H9 (cell line): ENCODE measurements at regions not wholly inside any gene's neighbourhood (a gene's known extent, or its start where the extent isn't known, plus 50 kb on each side); places are given as distances from the start of the nearest gene placed in this dataset.

Experiments used
- DNase-seq: peaks from one replicate; pipeline ENCODE4 v3.0.0-alpha.2; 2017
- H2AFZ ChIP-seq: one replicate; pipeline ENCODE4 v1.6.1; 2013; ENCODE audit warnings: mild to moderate bottlenecking, low read length, control low read depth, moderate library complexity
- H2AK5ac ChIP-seq: 2 replicates; pipeline ENCODE4 v1.6.1; 2013; ENCODE audit warnings: low read length, control low read depth, mixed read lengths; ENCODE audit not compliant: insufficient read length
- H2BK120ac ChIP-seq: one replicate; pipeline ENCODE4 v1.6.1; 2013; ENCODE audit warnings: low read depth, mild to moderate bottlenecking, low read length, control low read depth, inconsistent platforms; ENCODE audit not compliant: poor library complexity, severe bottlenecking
- H2BK12ac ChIP-seq: 2 replicates; pipeline ENCODE4 v1.6.1; 2013; ENCODE audit warnings: low read length, control low read depth, mixed read lengths, low read depth; ENCODE audit not compliant: insufficient read length
- H2BK15ac ChIP-seq: 2 replicates; pipeline ENCODE4 v1.6.1; 2013; ENCODE audit warnings: low read depth, low read length, control low read depth
- H2BK20ac ChIP-seq: one replicate; pipeline ENCODE4 v1.6.1; 2013; ENCODE audit warnings: low read depth, mild to moderate bottlenecking, low read length, control low read depth, inconsistent platforms; ENCODE audit not compliant: poor library complexity, severe bottlenecking
- H2BK5ac ChIP-seq: 2 replicates; pipeline ENCODE4 v1.6.1; 2013; ENCODE audit warnings: low read length, control low read depth, mixed read lengths; ENCODE audit not compliant: insufficient read length
- H3K14ac ChIP-seq: 2 replicates; pipeline ENCODE4 v1.6.1; 2013; ENCODE audit warnings: low read length, control low read depth; ENCODE audit not compliant: insufficient read depth
- H3K18ac ChIP-seq: 2 replicates; pipeline ENCODE4 v1.6.1; 2013; ENCODE audit warnings: low read depth, mild to moderate bottlenecking, mixed read lengths, low read length, control low read depth; ENCODE audit not compliant: insufficient read length
- H3K23ac ChIP-seq: 2 replicates; pipeline ENCODE4 v1.6.1; 2013; ENCODE audit warnings: low read length, control low read depth, mixed read lengths, low read depth; ENCODE audit not compliant: insufficient read length
- H3K23me2 ChIP-seq: 2 replicates; pipeline ENCODE4 v1.6.1; 2013; ENCODE audit warnings: low read depth, mild to moderate bottlenecking, mixed read lengths, low read length, control low read depth; ENCODE audit not compliant: insufficient read length, poor library complexity, severe bottlenecking
- H3K27ac ChIP-seq: 2 replicates; pipeline ENCODE4 v1.5.1; 2013; ENCODE audit warnings: low read length, control low read depth, mixed read lengths, low read depth; ENCODE audit not compliant: insufficient read length
- H3K27me3 ChIP-seq: 2 replicates; pipeline ENCODE4 v1.6.1; 2013; ENCODE audit warnings: low read length, control low read depth, inconsistent platforms; ENCODE audit not compliant: insufficient read depth
- H3K4ac ChIP-seq: 2 replicates; pipeline ENCODE4 v1.6.1; 2013; ENCODE audit warnings: low read depth, mild to moderate bottlenecking, control low read depth, inconsistent platforms, low read length, moderate library complexity
- H3K4me1 ChIP-seq: 2 replicates; pipeline ENCODE4 v1.6.1; 2013; ENCODE audit warnings: low read length, control low read depth, inconsistent platforms; ENCODE audit not compliant: insufficient read depth
- H3K4me2 ChIP-seq: 2 replicates; pipeline ENCODE4 v1.6.1; 2013; ENCODE audit warnings: low read length, control low read depth, mixed read lengths; ENCODE audit not compliant: insufficient read length, insufficient read depth
- H3K56ac ChIP-seq: 2 replicates; pipeline ENCODE4 v1.6.1; 2013; ENCODE audit warnings: low read depth, mild to moderate bottlenecking, mixed read lengths, low read length, control low read depth; ENCODE audit not compliant: insufficient read length
- H3K79me1 ChIP-seq: 2 replicates; pipeline ENCODE4 v1.6.1; 2013; ENCODE audit warnings: low read depth, mild to moderate bottlenecking, moderate library complexity, low read length, control low read depth, inconsistent platforms; ENCODE audit not compliant: insufficient read depth, poor library complexity, severe bottlenecking
- H3K79me2 ChIP-seq: 2 replicates; pipeline ENCODE4 v1.6.1; 2013; ENCODE audit warnings: low read length, control low read depth, inconsistent platforms; ENCODE audit not compliant: insufficient read depth
- H3K9ac ChIP-seq: 2 replicates; pipeline ENCODE4 v1.6.1; 2013; ENCODE audit warnings: low read length, control low read depth, mixed read lengths; ENCODE audit not compliant: insufficient read length; ENCODE audit errors: extremely low read depth
- H3K9me3 ChIP-seq: one replicate; pipeline ENCODE4 v1.6.1; 2013; ENCODE audit warnings: low read depth, low read length, inconsistent platforms; ENCODE audit not compliant: control insufficient read depth
- H3T11ph ChIP-seq: one replicate; pipeline ENCODE4 v1.6.1; 2013; ENCODE audit warnings: mild to moderate bottlenecking, low read length, control low read depth, inconsistent platforms
- H4K20me1 ChIP-seq: one replicate; pipeline ENCODE4 v1.6.1; 2013; ENCODE audit not compliant: control insufficient read depth, insufficient read length, insufficient read depth
- H4K5ac ChIP-seq: 2 replicates; pipeline ENCODE4 v1.6.1; 2013; ENCODE audit warnings: low read depth, mild to moderate bottlenecking, mixed read lengths, low read length, control low read depth; ENCODE audit not compliant: insufficient read length
- H4K8ac ChIP-seq: replicated peaks from 2 replicates; pipeline ENCODE4 v1.6.1; 2013; ENCODE audit warnings: low read length, control low read depth, mixed read lengths, low read depth; ENCODE audit not compliant: insufficient read length
- H4K91ac ChIP-seq: 2 replicates; pipeline ENCODE4 v1.6.1; 2013; ENCODE audit warnings: low read depth, mild to moderate bottlenecking, moderate library complexity, mixed read lengths, low read length, control low read depth; ENCODE audit not compliant: insufficient read length
- H3K27ac Mint-ChIP-seq, 3 experiments: 2 replicates in 2 of 3; 3 replicates in 1 of 3; pipeline ENCODE4 v1.8.0; 2020 to 2021; ENCODE audit warnings: mixed read lengths in 3 of 3, mild to moderate bottlenecking in 1 of 3, moderate library complexity in 1 of 3
- H3K27me3 Mint-ChIP-seq: 2 replicates; pipeline ENCODE4 v1.8.0; 2021; ENCODE audit warnings: low read depth, mild to moderate bottlenecking, moderate library complexity, mixed read lengths
- H3K36me3 Mint-ChIP-seq, 3 experiments: 2 replicates in 2 of 3; 3 replicates in 1 of 3; pipeline ENCODE4 v1.8.0; 2020 to 2021; ENCODE audit warnings: low read depth in 3 of 3, mixed read lengths in 3 of 3; ENCODE audit not compliant: insufficient read depth in 1 of 3
- H3K4me1 Mint-ChIP-seq, 2 experiments: 2 replicates each; pipeline ENCODE4 v1.8.0; 2020; ENCODE audit warnings: mixed read lengths in 2 of 2
- H3K4me3 Mint-ChIP-seq, 2 experiments: 2 replicates in 1 of 2; 3 replicates in 1 of 2; pipeline ENCODE4 v1.8.0; 2020 to 2021; ENCODE audit warnings: mild to moderate bottlenecking in 2 of 2, mixed read lengths in 2 of 2, moderate library complexity in 1 of 2
- H3K9me3 Mint-ChIP-seq, 2 experiments: 2 replicates in 1 of 2; 3 replicates in 1 of 2; pipeline ENCODE4 v1.8.0; 2020; ENCODE audit warnings: mild to moderate bottlenecking in 2 of 2, mixed read lengths in 2 of 2, moderate library complexity in 1 of 2
- CTCF ChIP-seq: fragments of 200-600 bp; sonication (generic); conservative IDR thresholded peaks from 3 replicates; pipeline ENCODE4 v1.8.0; 2021; ENCODE audit warnings: antibody characterized with exemption, mild to moderate bottlenecking
- WGBS: extraction: QIAGEN DNeasy Blood & Tissue Kit; methylation state at CpG from one replicate; pipeline ENCODE4 v1.1.7; 2013; ENCODE audit warnings: missing lambda C conversion rate, low lambda C conversion rate, mixed read lengths; ENCODE audit not compliant: insufficient read length; ENCODE audit errors: extremely low coverage; 5-methylcytosine and 5-hydroxymethylcytosine counted together

GRCh38 chr1:18571275-18571674 lies 59.4 kb upstream of the PAX7 start:
- Histone ChIP-seq H4K5ac (no peak overlapping the region), H3K14ac (no peak overlapping the region), H4K20me1 (no peaks in the 10 kb centered on the region), H3K79me1 (no peaks in the 10 kb centered on the region), H2AK5ac (no peak overlapping the region), H3K56ac (no peak overlapping the region), H2BK5ac (no peak overlapping the region), H2BK120ac (no peak overlapping the region), H2BK12ac (no peak overlapping the region), H4K8ac (no peak overlapping the region), H3K9me3 (no peaks in the 10 kb centered on the region), H3K27ac (no peak overlapping the region), H3K27me3 (no peaks in the 10 kb centered on the region), H3K79me2 (no peaks in the 10 kb centered on the region), H2BK15ac (no peak overlapping the region), H3K4me2 (no peak overlapping the region), H3K23ac (no peak overlapping the region), H4K91ac (no peak overlapping the region), H3K4ac (no peak overlapping the region), H3K18ac (no peak overlapping the region), H3K9ac (no peak overlapping the region), H3T11ph (no peak overlapping the region), H2BK20ac (no peak overlapping the region), H3K23me2 (no peaks in the 10 kb centered on the region), H2AFZ (no peak overlapping the region), H3K4me1 (no peaks in the 10 kb centered on the region)
- Mint-ChIP-seq H3K9me3 (no peaks in the 10 kb centered on the region; a peak in 1 of 5 replicates), H3K27me3 (peaks cover 29% of the 10 kb centered on the region), H3K27ac (no peak overlapping the region; a peak in 1 of 7 replicates), H3K36me3 (peaks cover 0 to 2% (median 0%) of the 10 kb centered on the region in 3 experiments; a peak in 1 of 7 replicates), H3K4me1 (peaks cover 15 to 30% of the 10 kb centered on the region in 2 experiments), H3K4me3 (no peak overlapping the region)
- no peak for TF ChIP-seq CTCF
- no CpG with 5 or more reads among the region's 10 CpGs for WGBS
- DNase-seq, result no peak
